Spleen (tissue), 7 donors: ENCODE measurements at regions not wholly inside any gene's neighbourhood (a gene's known extent, or its start where the extent isn't known, plus 50 kb on each side); places are given as distances from the start of the nearest gene placed in this dataset.

Experiments used
- CTCF ChIP-seq, 11 experiments: fragments of 200-600 bp in 7 of 11; fragments of 450-650 bp in 4 of 11; sonication (generic) in 4 of 11; IDR thresholded peaks in 8 of 11; conservative IDR thresholded peaks in 3 of 11; 1 replicate in 7 of 11; 2 replicates in 4 of 11; pipeline versions ENCODE4 v1.4.0 to v1.8.0; 2016 to 2021; ENCODE audit warnings: antibody characterized with exemption in 11 of 11, inconsistent platforms in 4 of 11, mild to moderate bottlenecking in 1 of 11
- POLR2A ChIP-seq, 3 donors: fragments of 450-650 bp; IDR thresholded peaks; one replicate each; pipeline ENCODE4 v1.5.1; 2017; ENCODE audit warnings: antibody characterized with exemption in 3 of 3, mild to moderate bottlenecking in 1 of 3
- POLR2AphosphoS5 ChIP-seq, 3 donors: sonication (generic); formaldehyde crosslinking; IDR thresholded peaks; one replicate each; pipeline ENCODE4 v1.5.1; 2017; ENCODE audit warnings: antibody characterized with exemption in 3 of 3
- donor health status: DM: no; HTN: no; CAD: no; lungs with moderate emphysema.
- donor health status: DM: no; HTN: no; CAD: no.
- donor health status: DM: no; HTN: no; CAD: no.

GRCh38 chr1:209266590-209267205, 316.8 kb upstream of the CAMK1G start:
- TF ChIP-seq CTCF (IDR thresholded peaks at IDR 0.05 in 8 of 11, conservative IDR thresholded peaks at IDR 0.05 in 3 of 11) (no peak), POLR2AphosphoS5 (IDR thresholded peaks at IDR 0.05) (no peak), POLR2A (IDR thresholded peaks at IDR 0.05) (no peak)
